ENCODE measurements at regions not wholly inside any gene's neighbourhood (a gene's known extent, or its start where the extent isn't known, plus 50 kb on each side); places are given as distances from the start of the nearest gene placed in this dataset.

DNA sequence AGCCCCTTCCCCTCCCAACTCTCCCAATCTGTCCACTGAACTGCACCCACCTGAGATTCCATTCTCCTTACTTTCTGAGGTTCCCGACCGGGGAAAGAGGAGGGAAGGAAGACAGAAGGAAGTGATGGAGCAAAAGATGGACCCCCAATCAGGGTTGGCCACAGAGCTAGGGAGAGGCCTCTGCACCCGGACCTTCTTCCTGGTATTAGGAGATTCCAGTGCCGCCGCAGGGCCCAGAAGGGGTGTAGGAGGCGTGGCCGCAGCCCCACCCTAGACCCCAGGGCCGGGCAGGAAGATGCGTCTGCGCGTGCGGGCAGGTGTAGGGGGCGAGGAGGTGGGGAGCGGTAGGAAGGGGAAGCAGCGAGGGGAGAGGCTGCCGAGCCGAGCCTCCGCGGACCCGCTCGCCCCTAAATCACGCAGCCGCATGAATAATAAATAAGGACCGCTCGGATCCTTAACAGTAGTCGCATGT, 104.2 kb upstream of the MVB12B start:
- in situ Hi-C loops (cut with HindIII; ENCODE audit: low sequenced_read_pairs), result no loop called here
- DNase-seq (ENCODE audit: low read depth, low spot score), result no peak
- TF ChIP-seq, protein P1, sequence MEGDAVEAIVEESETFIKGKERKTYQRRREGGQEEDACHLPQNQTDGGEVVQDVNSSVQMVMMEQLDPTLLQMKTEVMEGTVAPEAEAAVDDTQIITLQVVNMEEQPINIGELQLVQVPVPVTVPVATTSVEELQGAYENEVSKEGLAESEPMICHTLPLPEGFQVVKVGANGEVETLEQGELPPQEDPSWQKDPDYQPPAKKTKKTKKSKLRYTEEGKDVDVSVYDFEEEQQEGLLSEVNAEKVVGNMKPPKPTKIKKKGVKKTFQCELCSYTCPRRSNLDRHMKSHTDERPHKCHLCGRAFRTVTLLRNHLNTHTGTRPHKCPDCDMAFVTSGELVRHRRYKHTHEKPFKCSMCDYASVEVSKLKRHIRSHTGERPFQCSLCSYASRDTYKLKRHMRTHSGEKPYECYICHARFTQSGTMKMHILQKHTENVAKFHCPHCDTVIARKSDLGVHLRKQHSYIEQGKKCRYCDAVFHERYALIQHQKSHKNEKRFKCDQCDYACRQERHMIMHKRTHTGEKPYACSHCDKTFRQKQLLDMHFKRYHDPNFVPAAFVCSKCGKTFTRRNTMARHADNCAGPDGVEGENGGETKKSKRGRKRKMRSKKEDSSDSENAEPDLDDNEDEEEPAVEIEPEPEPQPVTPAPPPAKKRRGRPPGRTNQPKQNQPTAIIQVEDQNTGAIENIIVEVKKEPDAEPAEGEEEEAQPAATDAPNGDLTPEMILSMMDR (IDR thresholded peaks at IDR 0.05; ENCODE audit: low read depth, low read length), result no peak
- no peak overlapping the region for H3K4me3 ChIP-seq (ENCODE audit: low read depth, low read length)

DNA sequence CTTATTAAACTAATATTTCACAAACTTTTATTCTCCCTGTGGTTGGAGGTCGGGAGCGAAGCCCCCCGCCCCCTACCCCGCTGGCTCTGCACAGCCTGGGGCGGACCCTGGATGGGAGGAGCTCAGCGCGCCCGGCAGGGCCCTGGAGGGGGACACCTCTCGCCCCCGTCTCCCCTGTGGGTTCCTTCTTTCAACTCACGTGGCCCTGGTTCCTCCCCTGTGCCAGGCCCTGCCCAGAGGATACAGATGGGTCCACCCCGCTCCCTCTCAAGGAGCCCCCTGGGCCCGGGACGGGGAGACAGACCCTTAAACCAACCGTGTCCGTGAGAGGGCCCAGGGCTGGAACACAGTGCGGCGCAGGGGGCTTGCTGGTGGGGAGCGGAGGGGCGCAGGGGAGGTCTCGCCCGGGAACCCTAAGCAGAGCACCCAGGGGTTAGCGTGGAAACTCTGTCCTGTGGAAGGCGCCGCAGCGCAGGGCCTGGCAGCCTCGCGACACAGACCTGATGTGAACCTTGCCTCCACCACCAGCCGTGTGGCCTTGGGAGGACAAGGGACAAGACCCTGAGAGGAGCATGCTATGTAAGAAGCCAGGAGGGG, 103.7 kb upstream of the MVB12B start:
- in situ Hi-C loops (cut with HindIII; ENCODE audit: low sequenced_read_pairs), result no loop called here
- no peak overlapping the region for H3K4me3 ChIP-seq (ENCODE audit: low read depth, low read length)
- TF ChIP-seq, protein P1 (IDR thresholded peaks at IDR 0.05; ENCODE audit: low read depth, low read length), result no peak
- no peak for DNase-seq (ENCODE audit: low read depth, low spot score)

DNA sequence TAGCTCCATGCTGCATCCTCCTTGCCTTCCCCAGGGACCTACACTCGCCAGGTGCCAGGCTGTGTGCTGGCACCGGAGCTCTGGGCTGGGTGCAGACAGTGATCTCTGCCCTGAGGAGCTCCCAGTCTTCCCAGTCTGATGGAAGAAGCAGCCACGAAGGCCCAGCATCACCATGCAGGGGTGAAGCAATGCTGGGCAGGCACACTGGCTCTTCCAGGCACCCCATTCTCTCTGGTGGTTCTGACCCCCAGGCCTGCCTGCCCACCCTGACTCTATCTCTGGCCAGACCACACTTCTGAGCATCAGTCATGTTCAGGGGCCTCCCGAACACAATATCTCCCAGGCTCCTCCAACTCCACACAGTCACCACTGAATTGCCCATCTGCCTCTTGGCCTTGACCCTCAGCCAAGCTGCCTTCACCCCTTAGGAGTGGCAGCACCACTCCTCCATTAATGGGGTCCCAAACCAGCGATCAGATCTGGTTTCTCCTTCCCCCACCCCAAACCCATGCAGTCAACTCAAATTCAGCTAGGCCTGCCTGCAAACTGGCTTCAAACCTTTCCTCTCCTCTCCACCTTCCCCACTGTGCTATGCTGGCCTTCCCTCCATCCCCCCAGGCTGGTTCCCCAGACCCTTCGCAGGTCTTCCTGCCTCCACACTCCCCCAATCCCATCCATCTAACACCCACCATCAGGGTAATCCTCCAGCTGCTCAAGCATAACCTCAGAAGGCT, 102.7 kb upstream of the MVB12B start:
- no peak overlapping the region for H3K4me3 ChIP-seq (ENCODE audit: low read depth, low read length)
- no peak for DNase-seq (ENCODE audit: low read depth, low spot score)
- TF ChIP-seq, protein P1 (IDR thresholded peaks at IDR 0.05; ENCODE audit: low read depth, low read length), result no peak
- in situ Hi-C loops (cut with HindIII; ENCODE audit: low sequenced_read_pairs), result no loop called here

- no peak for DNase-seq (ENCODE audit: low read depth, low spot score)
- no peak overlapping the region for H3K4me3 ChIP-seq (ENCODE audit: low read depth, low read length)
- TF ChIP-seq, protein P1 (IDR thresholded peaks at IDR 0.05; ENCODE audit: low read depth, low read length), result no peak
- in situ Hi-C loops (cut with HindIII; ENCODE audit: low sequenced_read_pairs), result no loop called here
These were observed 100.7 kb upstream of the MVB12B start for GRCh38 chr9:126225611-126226609.

DNA sequence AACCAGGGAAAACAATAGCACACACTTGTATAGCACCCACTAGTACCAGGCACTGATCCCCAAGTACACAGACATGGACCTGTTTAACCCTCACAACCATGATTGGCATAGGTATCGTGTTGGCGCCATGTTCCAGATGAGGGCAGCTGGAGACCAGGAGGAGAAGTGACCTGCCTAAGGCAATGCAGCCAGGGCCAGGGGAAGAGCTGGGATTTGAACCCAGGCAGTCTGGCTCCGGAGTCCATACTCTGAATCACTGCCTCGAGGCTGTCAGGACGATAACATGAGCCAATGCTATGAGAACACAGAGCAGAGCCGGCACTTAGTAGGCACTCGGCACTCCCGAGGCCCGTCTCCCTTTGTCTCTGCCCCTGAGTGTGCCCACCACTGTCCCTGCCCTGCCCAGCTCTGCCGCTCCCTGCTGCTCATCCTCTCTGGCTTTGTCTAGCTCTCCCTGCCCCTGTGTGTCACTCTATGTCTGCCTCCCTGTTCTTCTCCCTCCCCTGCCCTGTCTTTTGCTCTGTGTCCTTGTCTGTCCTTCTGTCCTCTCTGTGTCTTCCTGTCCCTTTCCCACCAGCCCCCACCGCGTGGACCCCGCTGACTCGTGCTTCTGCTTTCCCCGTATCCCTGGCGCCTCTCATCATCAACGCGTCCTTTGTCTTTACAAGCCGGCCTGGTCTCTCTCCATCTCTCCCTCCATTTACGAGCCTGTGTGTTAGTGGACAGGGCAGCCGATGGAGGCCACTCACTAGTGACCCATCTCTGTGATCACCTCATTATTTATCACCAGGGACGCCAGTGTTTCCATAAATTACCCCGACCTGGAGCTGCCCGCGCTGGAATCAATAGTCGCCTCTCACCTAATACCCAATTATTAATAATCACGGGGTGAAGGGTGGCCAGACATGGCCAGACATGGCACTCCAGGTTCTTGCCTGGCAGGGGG, 99.4 kb upstream of the MVB12B start:
- DNase-seq (ENCODE audit: low read depth, low spot score), result no peak
- no peak overlapping the region for H3K4me3 ChIP-seq (ENCODE audit: low read depth, low read length)
- in situ Hi-C loops (cut with HindIII; ENCODE audit: low sequenced_read_pairs), result no loop called here
- TF ChIP-seq, protein P1 (IDR thresholded peaks at IDR 0.05; ENCODE audit: low read depth, low read length), result no peak

Data from astrocyte of the spinal cord (primary cell).